UCSD-AML1 (cell line): ENCODE measurements at regions not wholly inside any gene's neighbourhood (a gene's known extent, or its start where the extent isn't known, plus 50 kb on each side); places are given as distances from the start of the nearest gene placed in this dataset.

Experiments used
- DNase-seq: peaks from one replicate; lab custom pipeline; 2025; ENCODE audit not compliant: unreplicated experiment; lab: John Stamatoyannopoulos, UW

- DNase-seq, result no peak
Observed at GRCh38 chr22:22996511-22997261, 73.6 kb upstream of the GNAZ start.

GRCh38 chr22:22997262-22997898 lies 72.9 kb upstream of the GNAZ start:
- DNase-seq, result no peak

GRCh38 chr22:22997988-22998387 lies 72.3 kb upstream of the GNAZ start:
- DNase-seq, result no peak

- no peak for DNase-seq
Observed at GRCh38 chr22:22999523-22999922, 70.8 kb upstream of the GNAZ start.

GRCh38 chr22:23000657-23001347 lies 69.5 kb upstream of the GNAZ start:
- DNase-seq, result no peak

GRCh38 chr22:23001463-23001862 lies 68.9 kb upstream of the GNAZ start:
- DNase-seq, result no peak

- no peak for DNase-seq
Observed at GRCh38 chr22:23002612-23003180, 67.6 kb upstream of the GNAZ start.

- DNase-seq, result no peak
Observed at GRCh38 chr22:23007823-23008222, 62.5 kb upstream of the GNAZ start.

- no peak for DNase-seq
Observed at GRCh38 chr22:23008896-23009295, 61.4 kb upstream of the GNAZ start.
